DOHH2 (cell line): ENCODE measurements at regions not wholly inside any gene's neighbourhood (a gene's known extent, or its start where the extent isn't known, plus 50 kb on each side); places are given as distances from the start of the nearest gene placed in this dataset.

ENCODE experiments used
- CTCF ChIP-seq: fragments of 200-600 bp; sonication (generic); IDR thresholded peaks from one replicate; pipeline ENCODE4 v1.5.1; 2014; ENCODE audit warnings: antibody characterized with exemption, mild to moderate bottlenecking, low read depth, low read length; ENCODE audit not compliant: poor library complexity, severe bottlenecking
- EZH2phosphoT487 ChIP-seq: fragments of 200-600 bp; sonication (generic); IDR thresholded peaks from 2 replicates; pipeline ENCODE4 v1.6.1; 2017; ENCODE audit warnings: borderline replicate concordance, mild to moderate bottlenecking, antibody characterized with exemption, low read length, moderate library complexity, mixed read lengths

GRCh38 chrX:9282325-9282724, 182.5 kb upstream of the TBL1X start:
- TF ChIP-seq CTCF, result no peak
- TF ChIP-seq EZH2phosphoT487, result no peak
